ENCODE measurements at regions not wholly inside any gene's neighbourhood (a gene's known extent, or its start where the extent isn't known, plus 50 kb on each side); places are given as distances from the start of the nearest gene placed in this dataset.

DNA sequence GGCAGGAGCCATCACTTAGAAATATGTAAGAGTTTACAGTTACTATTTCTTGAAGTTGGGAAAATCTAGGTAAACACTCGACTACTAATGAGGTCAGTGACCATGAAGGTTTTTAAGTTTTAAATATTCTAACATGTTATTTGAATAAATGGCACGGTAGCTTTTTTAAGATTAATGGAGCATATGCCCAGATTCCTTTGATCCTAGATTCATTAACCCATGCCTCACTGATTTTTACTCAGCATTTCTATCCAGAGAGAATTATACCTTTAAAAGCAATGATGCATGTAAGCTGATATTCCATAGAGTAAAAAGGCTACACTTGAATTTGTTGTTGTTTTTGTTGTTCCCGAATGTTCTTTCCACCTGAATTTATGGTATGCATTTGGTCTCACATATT lies 541.4 kb downstream of the DACH1 start:
- TF ChIP-seq, protein P1, sequence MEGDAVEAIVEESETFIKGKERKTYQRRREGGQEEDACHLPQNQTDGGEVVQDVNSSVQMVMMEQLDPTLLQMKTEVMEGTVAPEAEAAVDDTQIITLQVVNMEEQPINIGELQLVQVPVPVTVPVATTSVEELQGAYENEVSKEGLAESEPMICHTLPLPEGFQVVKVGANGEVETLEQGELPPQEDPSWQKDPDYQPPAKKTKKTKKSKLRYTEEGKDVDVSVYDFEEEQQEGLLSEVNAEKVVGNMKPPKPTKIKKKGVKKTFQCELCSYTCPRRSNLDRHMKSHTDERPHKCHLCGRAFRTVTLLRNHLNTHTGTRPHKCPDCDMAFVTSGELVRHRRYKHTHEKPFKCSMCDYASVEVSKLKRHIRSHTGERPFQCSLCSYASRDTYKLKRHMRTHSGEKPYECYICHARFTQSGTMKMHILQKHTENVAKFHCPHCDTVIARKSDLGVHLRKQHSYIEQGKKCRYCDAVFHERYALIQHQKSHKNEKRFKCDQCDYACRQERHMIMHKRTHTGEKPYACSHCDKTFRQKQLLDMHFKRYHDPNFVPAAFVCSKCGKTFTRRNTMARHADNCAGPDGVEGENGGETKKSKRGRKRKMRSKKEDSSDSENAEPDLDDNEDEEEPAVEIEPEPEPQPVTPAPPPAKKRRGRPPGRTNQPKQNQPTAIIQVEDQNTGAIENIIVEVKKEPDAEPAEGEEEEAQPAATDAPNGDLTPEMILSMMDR (IDR thresholded peaks at IDR 0.05), result no peak
- Histone ChIP-seq H3K27ac (no peak overlapping the region), H3K4me3 (no peak overlapping the region)
- DNase-seq (ENCODE audit: low spot score), result no peak

DNA sequence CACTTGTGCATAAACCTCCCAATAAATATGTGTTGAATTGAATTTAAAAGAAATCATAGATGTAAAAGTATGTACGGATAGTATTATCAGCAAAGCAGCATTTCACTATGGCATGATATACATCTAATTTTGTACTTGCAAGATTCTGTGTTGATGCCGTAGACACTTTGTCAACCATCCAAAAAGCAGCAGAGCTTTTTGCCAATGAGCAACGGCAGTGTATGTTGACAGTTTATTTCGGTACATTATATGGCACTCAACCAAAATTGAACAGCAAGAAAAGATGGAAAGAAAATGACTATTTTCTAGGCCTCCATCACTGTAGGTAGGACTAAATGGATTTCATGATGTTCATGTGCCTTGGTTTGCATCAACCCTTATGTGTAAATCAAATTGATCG lies 543.7 kb downstream of the DACH1 start:
- Histone ChIP-seq H3K27ac (no peak overlapping the region), H3K4me3 (no peak overlapping the region)
- TF ChIP-seq, protein P1 (IDR thresholded peaks at IDR 0.05), result no peak
- DNase-seq (ENCODE audit: low spot score), result no peak

DNA sequence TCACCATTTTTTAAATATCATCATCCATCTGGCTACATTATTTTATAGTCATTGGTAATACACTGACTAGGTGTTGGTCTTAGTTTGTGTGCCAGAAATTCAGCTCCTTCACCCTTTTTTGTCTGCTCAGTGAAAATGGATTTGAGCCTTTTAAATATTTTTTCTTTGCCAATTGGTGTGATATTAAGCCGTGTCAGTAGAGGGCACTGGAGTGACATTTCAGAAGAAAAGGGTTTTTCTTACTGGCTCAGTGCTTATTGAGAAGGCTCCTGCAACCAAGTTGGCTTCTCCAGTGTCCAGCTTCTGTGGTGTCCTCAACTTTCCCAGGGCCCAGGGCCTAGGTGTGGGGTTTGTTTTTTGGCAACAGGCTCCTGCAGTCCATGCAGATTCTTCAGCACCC lies 546.6 kb downstream of the DACH1 start:
- DNase-seq (ENCODE audit: low spot score), result no peak
- TF ChIP-seq, protein P1 (IDR thresholded peaks at IDR 0.05), result no peak
- Histone ChIP-seq H3K4me3 (no peak overlapping the region), H3K27ac (no peak overlapping the region)

DNA sequence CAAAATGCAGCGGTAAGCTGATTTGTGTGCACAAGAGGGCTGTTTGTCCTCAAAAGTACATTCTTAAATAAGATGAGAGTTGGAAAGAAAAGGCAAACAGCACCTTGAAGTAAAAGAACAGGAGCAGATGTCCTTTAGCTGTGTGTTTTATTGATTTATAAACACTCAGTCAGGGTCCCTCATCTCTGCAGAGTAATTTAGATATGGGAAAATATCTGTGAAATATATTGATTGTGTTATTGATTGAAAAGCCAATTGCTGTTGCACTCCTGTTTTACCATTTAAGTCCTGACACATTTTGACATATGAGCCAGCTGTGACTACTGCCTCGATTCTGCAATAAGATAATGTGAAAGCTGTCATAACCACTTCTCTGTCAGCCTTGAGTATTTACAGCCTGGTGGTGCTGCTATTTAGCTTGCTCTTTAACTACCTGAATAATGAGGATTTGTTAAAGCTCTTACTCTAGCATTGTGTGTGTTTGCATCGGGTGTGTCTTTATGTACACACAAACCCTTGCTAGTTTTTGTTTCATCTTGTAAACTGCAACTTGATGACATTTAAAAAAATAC lies 550.1 kb downstream of the DACH1 start:
- Histone ChIP-seq H3K4me3 (no peak overlapping the region), H3K27ac (no peak overlapping the region)
- no peak for DNase-seq (ENCODE audit: low spot score)
- TF ChIP-seq, protein P1 (IDR thresholded peaks at IDR 0.05), result no peak

DNA sequence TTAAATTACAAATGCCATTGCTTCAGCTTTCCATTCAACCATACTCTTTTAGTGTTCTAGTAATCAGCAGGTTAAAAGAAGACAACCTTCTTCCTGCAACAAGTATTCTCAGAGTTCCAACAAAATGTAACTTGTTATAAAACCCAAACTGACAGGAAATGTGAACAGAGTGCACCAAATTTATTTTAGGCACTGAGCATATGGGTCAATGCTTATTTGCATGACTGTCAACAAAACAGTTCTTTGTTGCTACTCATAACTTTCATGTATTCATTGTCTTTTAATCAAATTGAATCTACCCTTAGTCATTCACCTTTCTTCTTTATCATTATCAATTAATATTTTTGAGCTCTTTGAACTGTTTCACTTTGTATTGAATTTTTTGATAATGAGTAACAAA lies 554.1 kb downstream of the DACH1 start:
- H3K4me3 ChIP-seq, result no peak overlapping the region
- DNase-seq (ENCODE audit: low spot score), result no peak
- TF ChIP-seq, protein P1 (IDR thresholded peaks at IDR 0.05), result no peak

DNA sequence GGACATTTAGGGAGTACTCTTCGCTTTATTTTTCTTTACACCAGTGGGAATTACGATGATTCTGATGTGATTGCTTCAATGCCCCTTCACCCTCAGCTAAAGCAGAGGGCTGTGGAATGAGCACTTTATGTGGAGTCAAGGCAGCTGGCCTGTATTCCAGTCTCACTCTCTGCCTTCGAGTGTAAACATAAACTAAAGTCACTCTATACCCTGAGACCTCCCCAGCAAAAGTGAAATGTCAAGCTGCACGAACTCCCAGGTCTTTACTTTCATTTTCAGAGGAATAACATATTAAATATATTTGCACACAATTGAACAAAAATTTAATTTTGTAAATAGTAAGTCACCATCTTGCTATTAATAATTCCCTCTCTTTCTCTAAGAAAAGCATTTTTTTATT lies 557.1 kb downstream of the DACH1 start:
- no peak for DNase-seq (ENCODE audit: low spot score)
- Histone ChIP-seq H3K4me3 (no peak overlapping the region), H3K27ac (no peak overlapping the region)
- TF ChIP-seq, protein P1 (IDR thresholded peaks at IDR 0.05), result no peak

More for the DNA sequence above, 554.1 kb downstream of the DACH1 start:
- H3K27ac ChIP-seq, result no peak overlapping the region

DNA sequence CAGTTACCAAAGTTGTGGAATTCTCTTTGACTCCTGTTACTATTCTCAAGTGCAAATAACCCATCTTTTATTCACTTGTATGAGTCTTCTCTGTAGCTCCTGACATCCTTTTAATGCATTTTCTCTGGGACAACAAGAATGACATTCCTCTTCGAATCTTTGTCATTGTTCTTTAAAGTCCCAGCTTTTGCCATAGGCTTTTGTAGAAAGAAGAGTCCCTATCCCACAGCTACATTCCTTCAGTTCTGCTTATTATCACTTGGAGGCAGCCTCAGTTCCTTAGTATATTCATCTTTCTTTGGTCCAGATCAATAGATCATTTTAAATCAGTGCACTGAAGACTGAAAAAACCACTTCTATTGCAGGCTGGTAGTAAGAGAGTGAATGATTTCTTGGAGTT lies 560.2 kb downstream of the DACH1 start:
- TF ChIP-seq, protein P1 (IDR thresholded peaks at IDR 0.05), result no peak
- no peak for DNase-seq (ENCODE audit: low spot score)
- Histone ChIP-seq H3K4me3 (no peak overlapping the region), H3K27ac (no peak overlapping the region)

All from coronary artery (tissue), 2 donors.